ENCODE measurements at regions not wholly inside any gene's neighbourhood (a gene's known extent, or its start where the extent isn't known, plus 50 kb on each side); places are given as distances from the start of the nearest gene placed in this dataset.

GRCh38 chr5:3929799-3930198 is 334.2 kb downstream of the IRX1 start:
- no peaks in the 10 kb centered on the region for H3K4me1 Mint-ChIP-seq (ENCODE audit: low read depth, unreplicated experiment)
- no peak overlapping the region for H3K27ac Mint-ChIP-seq (ENCODE audit: unreplicated experiment)
- no peaks in the 10 kb centered on the region for H3K27me3 ChIP-seq (replicated peaks; ENCODE audit: control insufficient read depth, insufficient read depth, low read length)
- H3K9me3 Mint-ChIP-seq (ENCODE audit: unreplicated experiment), result peaks cover 17% of the 10 kb centered on the region
- ChIA-PET CTCF (no interaction called here), POLR2A (no interaction called here)
- peaks cover 9% of the 10 kb centered on the region for H3K27me3 Mint-ChIP-seq (ENCODE audit: insufficient read depth, unreplicated experiment)
- H3K36me3 Mint-ChIP-seq (ENCODE audit: insufficient read depth, unreplicated experiment), result no peaks in the 10 kb centered on the region
- no TSS peak for BruUV-seq (replicated peaks)
- intact Hi-C loops (cut with micrococcal nuclease; ENCODE audit: unreplicated experiment), result no loop called here
- DNase-seq, result no peak
- H3K9me3 ChIP-seq, result no peaks in the 10 kb centered on the region
- TF ChIP-seq CTCF (IDR thresholded peaks at IDR 0.05; ENCODE audit: insufficient read depth in 1 of 2, low read depth in 1 of 2, low read length in 1 of 2, severe bottlenecking in 1 of 2, unreplicated experiment in 1 of 2), result no peak
- no peaks in the 10 kb centered on the region for H3K4me1 ChIP-seq
- no peaks in the 10 kb centered on the region for H3K36me3 ChIP-seq (ENCODE audit: control insufficient read depth, insufficient read depth, low read length)
- H3K4me3 Mint-ChIP-seq (ENCODE audit: unreplicated experiment), result no peak overlapping the region
- H3K4me3 ChIP-seq (ENCODE audit: low read depth, low read length), result no peak overlapping the region

- TF ChIP-seq CTCF (IDR thresholded peaks at IDR 0.05; ENCODE audit: insufficient read depth in 1 of 2, low read depth in 1 of 2, low read length in 1 of 2, severe bottlenecking in 1 of 2, unreplicated experiment in 1 of 2), result no peak
- no TSS peak for BruUV-seq (replicated peaks)
- no peak overlapping the region for H3K4me3 ChIP-seq (ENCODE audit: low read depth, low read length)
- intact Hi-C loops (cut with micrococcal nuclease; ENCODE audit: unreplicated experiment), result no loop called here
- no peaks in the 10 kb centered on the region for H3K4me1 ChIP-seq
- ChIA-PET CTCF (no interaction called here), POLR2A (no interaction called here)
- no peak overlapping the region for H3K4me3 Mint-ChIP-seq (ENCODE audit: unreplicated experiment)
- H3K9me3 Mint-ChIP-seq (ENCODE audit: unreplicated experiment), result peaks cover 17% of the 10 kb centered on the region
- no peaks in the 10 kb centered on the region for H3K27me3 ChIP-seq (replicated peaks; ENCODE audit: control insufficient read depth, insufficient read depth, low read length)
- H3K36me3 Mint-ChIP-seq (ENCODE audit: insufficient read depth, unreplicated experiment), result no peaks in the 10 kb centered on the region
- peaks cover 8% of the 10 kb centered on the region for H3K27me3 Mint-ChIP-seq (ENCODE audit: insufficient read depth, unreplicated experiment)
- no peaks in the 10 kb centered on the region for H3K4me1 Mint-ChIP-seq (ENCODE audit: low read depth, unreplicated experiment)
- H3K9me3 ChIP-seq, result no peaks in the 10 kb centered on the region
- no peaks in the 10 kb centered on the region for H3K36me3 ChIP-seq (ENCODE audit: control insufficient read depth, insufficient read depth, low read length)
- no peak for DNase-seq
- no peak overlapping the region for H3K27ac Mint-ChIP-seq (ENCODE audit: unreplicated experiment)
Measured at GRCh38 chr5:3931976-3932375, 336.3 kb downstream of the IRX1 start.

GRCh38 chr5:3933536-3933935 is 337.9 kb downstream of the IRX1 start:
- POLR2A ChIA-PET, result no interaction called here
- no peaks in the 10 kb centered on the region for H3K9me3 ChIP-seq
- intact Hi-C loops (cut with micrococcal nuclease; ENCODE audit: unreplicated experiment), result no loop called here

More at GRCh38 chr5:3933536-3933935, 337.9 kb downstream of the IRX1 start:
- Mint-ChIP-seq H3K4me1 (ENCODE audit: low read depth, unreplicated experiment) (no peaks in the 10 kb centered on the region), H3K27me3 (ENCODE audit: insufficient read depth, unreplicated experiment) (peaks cover 6% of the 10 kb centered on the region), H3K4me3 (ENCODE audit: unreplicated experiment) (no peak overlapping the region), H3K27ac (ENCODE audit: unreplicated experiment) (no peak overlapping the region), H3K36me3 (ENCODE audit: insufficient read depth, unreplicated experiment) (no peaks in the 10 kb centered on the region), H3K9me3 (ENCODE audit: unreplicated experiment) (peaks cover 12% of the 10 kb centered on the region)
- Histone ChIP-seq H3K4me1 (no peaks in the 10 kb centered on the region), H3K36me3 (ENCODE audit: control insufficient read depth, insufficient read depth, low read length) (no peaks in the 10 kb centered on the region), H3K4me3 (ENCODE audit: low read depth, low read length) (no peak overlapping the region), H3K27me3 (replicated peaks; ENCODE audit: control insufficient read depth, insufficient read depth, low read length) (no peaks in the 10 kb centered on the region)
- no TSS peak for BruUV-seq (replicated peaks)
- DNase-seq, result no peak
- no peak for TF ChIP-seq CTCF (IDR thresholded peaks at IDR 0.05; ENCODE audit: insufficient read depth in 1 of 2, low read depth in 1 of 2, low read length in 1 of 2, severe bottlenecking in 1 of 2, unreplicated experiment in 1 of 2)
- CTCF ChIA-PET, result no interaction called here

Measured in Caco-2 (cell line).